HCT116 (cell line): ENCODE measurements at regions not wholly inside any gene's neighbourhood (a gene's known extent, or its start where the extent isn't known, plus 50 kb on each side); places are given as distances from the start of the nearest gene placed in this dataset.

ENCODE experiments used
- ATAC-seq: fragments of 200-7000 bp; cut with Tn5 transposase; 2 replicates; pipeline ENCODE4 v1.9.1; 2020; ENCODE audit warnings: mild to moderate bottlenecking, moderate library complexity
- BruUV-seq: library from RNA; stranded (reverse); fragments of 400-500 nt; replicated peaks from 2 replicates; lab custom pipeline; 2021; lab: Mats Ljungman, UMichigan
- CTCF ChIA-PET: fragments of 300-600 bp; sonication (Branson Sonifier 250); formaldehyde crosslinking; loops from one replicate; lab custom pipeline; 2021; ENCODE audit warnings: antibody characterized with exemption; lab: Charles Lee
- POLR2A ChIA-PET: fragments of 300-600, 350-600 bp; sonication (Branson Sonifier 250); formaldehyde crosslinking; loops from one replicate; lab custom pipeline; 2021; ENCODE audit warnings: antibody characterized with exemption; lab: Charles Lee
- RAD21 ChIA-PET, 2 experiments: fragments of 300-600 bp; sonication (Branson Sonifier 250); formaldehyde crosslinking; loops; one replicate each; lab custom pipeline; 2023; ENCODE audit warnings: low total read pairs in 2 of 2; ENCODE audit not compliant: uncharacterized antibody in 2 of 2, unreplicated experiment in 2 of 2, low non-redundant PET in 1 of 2; lab: Charles Lee
- DNase-seq: peaks from one replicate; pipeline ENCODE4 v3.0.0-alpha.2; 2010; ENCODE audit warnings: low read depth, low spot score
- H2AFZ ChIP-seq: fragments of 200-600 bp; shearing (Covaris generic), sonication (generic); 2 replicates; pipeline ENCODE4 v1.6.1; 2017; ENCODE audit warnings: low read depth, mixed run types, mixed read lengths, antibody characterized with exemption, low read length; ENCODE audit not compliant: poor library complexity, severe bottlenecking
- H3K27ac ChIP-seq: 2 replicates; pipeline ENCODE4 v1.5.1; 2012; ENCODE audit warnings: low read depth, low read length
- H3K27me3 ChIP-seq: fragments of 200-600 bp; sonication (generic); 2 replicates; pipeline ENCODE4 v1.6.1; 2016; ENCODE audit warnings: mixed run types, low read length, mixed read lengths; ENCODE audit not compliant: insufficient read depth
- H3K36me3 ChIP-seq, 2 experiments: fragments of 200-500 bp in 1 of 2; fragments of 200-600 bp in 1 of 2; sonication (Bioruptor generic) in 1 of 2; sonication (generic) in 1 of 2; 2 replicates each; pipeline versions ENCODE4 v1.5.1 to v1.6.1; 2014 to 2016; ENCODE audit warnings: low read length in 2 of 2, inconsistent platforms in 1 of 2, mixed read lengths in 1 of 2, mixed run types in 1 of 2; ENCODE audit not compliant: insufficient read depth in 2 of 2, control insufficient read depth in 1 of 2
- H3K4me1 ChIP-seq, 2 experiments: fragments of 200-600 bp in 1 of 2; sonication (generic) in 1 of 2; 2 replicates each; pipeline versions ENCODE4 v1.5.1 to v1.6.1; 2012 to 2017; ENCODE audit warnings: low read length in 2 of 2, inconsistent platforms in 1 of 2, mild to moderate bottlenecking in 1 of 2, mixed read lengths in 1 of 2, mixed run types in 1 of 2, moderate library complexity in 1 of 2; ENCODE audit not compliant: insufficient read depth in 2 of 2, control insufficient read depth in 1 of 2
- H3K4me2 ChIP-seq: fragments of 200-600 bp; sonication (generic); 2 replicates; pipeline ENCODE4 v1.6.1; 2017; ENCODE audit warnings: mixed run types, low read length, mixed read lengths
- H3K4me3 ChIP-seq, 2 experiments: fragments of 200-600 bp in 1 of 2; sonication (generic) in 1 of 2; replicated peaks in 1 of 2; 2 replicates each; pipeline ENCODE4 v1.5.1; 2011 to 2016; ENCODE audit warnings: low read length in 2 of 2, control low read depth in 1 of 2, low read depth in 1 of 2, mild to moderate bottlenecking in 1 of 2, mixed read lengths in 1 of 2, mixed run types in 1 of 2
- H3K79me2 ChIP-seq: fragments of 200-600 bp; sonication (generic); 2 replicates; pipeline ENCODE4 v1.6.1; 2017; ENCODE audit warnings: mild to moderate bottlenecking, mixed run types, low read length, moderate library complexity, mixed read lengths; ENCODE audit not compliant: insufficient read depth
- H3K9ac ChIP-seq: fragments of 200-600 bp; sonication (generic); 2 replicates; pipeline ENCODE4 v1.6.1; 2016; ENCODE audit warnings: low read length, mixed read lengths
- H3K9me2 ChIP-seq: fragments of 200-600 bp; sonication (generic), shearing (Covaris generic); 2 replicates; pipeline ENCODE4 v1.6.1; 2017; ENCODE audit warnings: mixed run types, mild to moderate bottlenecking, moderate library complexity; ENCODE audit not compliant: insufficient read depth
- H3K9me3 ChIP-seq, 2 experiments: fragments of 200-500 bp in 1 of 2; fragments of 200-600 bp in 1 of 2; sonication (Bioruptor generic) in 1 of 2; sonication (generic) in 1 of 2; 2 replicates each; pipeline ENCODE4 v1.6.1; 2014 to 2017; ENCODE audit warnings: low read length in 2 of 2, mixed read lengths in 2 of 2, inconsistent platforms in 1 of 2, low read depth in 1 of 2, mild to moderate bottlenecking in 1 of 2, mixed run types in 1 of 2, moderate library complexity in 1 of 2; ENCODE audit not compliant: control insufficient read depth in 1 of 2, insufficient read depth in 1 of 2
- H4K20me1 ChIP-seq: fragments of 200-600 bp; sonication (generic), shearing (Covaris generic); 2 replicates; pipeline ENCODE4 v1.6.1; 2017; ENCODE audit warnings: mixed run types, mild to moderate bottlenecking, moderate library complexity; ENCODE audit not compliant: insufficient read depth
- CEBPB ChIP-seq: IDR thresholded peaks from 2 replicates; pipeline ENCODE4 v1.6.1; 2012; ENCODE audit warnings: low read depth
- CTCF ChIP-seq, 3 experiments: fragments of 200-600 bp in 1 of 3; sonication (generic) in 1 of 3; IDR thresholded peaks in 2 of 3; conservative IDR thresholded peaks in 1 of 3; 2 replicates each; pipeline ENCODE4 v1.5.1; 2012 to 2017; ENCODE audit warnings: low read depth in 2 of 3, low read length in 2 of 3, antibody characterized with exemption in 1 of 3, borderline replicate concordance in 1 of 3, control low read depth in 1 of 3, mild to moderate bottlenecking in 1 of 3, mixed read lengths in 1 of 3, mixed run types in 1 of 3, moderate library complexity in 1 of 3; ENCODE audit not compliant: insufficient read depth in 1 of 3
- FOSL1 ChIP-seq: IDR thresholded peaks from 2 replicates; pipeline ENCODE4 v1.6.1; 2012; ENCODE audit warnings: low read depth
- POLR2A ChIP-seq: IDR thresholded peaks from 2 replicates; pipeline ENCODE4 v1.7.0; 2011; ENCODE audit warnings: borderline replicate concordance; ENCODE audit not compliant: insufficient read depth, insufficient read length; ENCODE audit errors: extremely low read depth
- RAD21 ChIP-seq: IDR thresholded peaks from 2 replicates; pipeline ENCODE4 v1.6.1; 2012; ENCODE audit warnings: low read depth, mild to moderate bottlenecking
- SRF ChIP-seq: IDR thresholded peaks from 2 replicates; pipeline ENCODE4 v1.6.1; 2012; ENCODE audit warnings: low read depth
- TCF7L2 ChIP-seq: IDR thresholded peaks from 2 replicates; pipeline ENCODE4 v1.7.0; 2011; ENCODE audit warnings: borderline replicate concordance, inconsistent platforms; ENCODE audit not compliant: insufficient read depth, insufficient read length; ENCODE audit errors: extremely low read depth
- YY1 ChIP-seq: IDR thresholded peaks from 2 replicates; pipeline ENCODE4 v1.6.1; 2011; ENCODE audit warnings: low read length, low read depth, moderate library complexity, mild to moderate bottlenecking; ENCODE audit not compliant: insufficient replicate concordance; ENCODE audit errors: extremely low read depth
- ZBTB33 ChIP-seq: IDR thresholded peaks from 2 replicates; pipeline ENCODE4 v1.6.1; 2011; ENCODE audit warnings: mild to moderate bottlenecking, low read length, moderate library complexity; ENCODE audit not compliant: insufficient replicate concordance; ENCODE audit errors: extremely low read depth
- ZFX ChIP-seq: fragments of 450-650 bp; IDR thresholded peaks from 2 replicates; pipeline ENCODE4 v1.6.1; 2017
- intact Hi-C: fragments of 100-400 bp; cut with micrococcal nuclease; formaldehyde crosslinking; loops from 2 replicates; pipeline ENCODE4 v1.10.0; 2022

- Histone ChIP-seq H3K36me3 (no peaks in the 10 kb centered on the region), H3K4me2 (no peak overlapping the region), H3K9me3 (no peaks in the 10 kb centered on the region), H3K4me1 (no peaks in the 10 kb centered on the region), H2AFZ (no peak overlapping the region), H3K4me3 (no peak overlapping the region), H3K27ac (no peak overlapping the region), H3K27me3 (no peaks in the 10 kb centered on the region), H3K9ac (no peak overlapping the region), H3K79me2 (no peaks in the 10 kb centered on the region), H4K20me1 (no peaks in the 10 kb centered on the region), H3K9me2 (no peaks in the 10 kb centered on the region)
- ATAC-seq (no peak), DNase-seq (no peak)
- no TSS peak for BruUV-seq
- no peak for TF ChIP-seq SRF
- TF ChIP-seq FOSL1: no peak
- no peak for TF ChIP-seq CEBPB
- no peak for TF ChIP-seq POLR2A
- no peak for TF ChIP-seq ZBTB33
- TF ChIP-seq YY1: no peak
- TF ChIP-seq CTCF (IDR thresholded peaks at IDR 0.05 in 2 of 3, conservative IDR thresholded peaks at IDR 0.05 in 1 of 3; ENCODE audit: borderline replicate concordance in 1 of 3, insufficient read depth in 1 of 3, low read depth in 2 of 3, low read length in 2 of 3): no peak
- no peak for TF ChIP-seq RAD21
- TF ChIP-seq ZFX: no peak
- TF ChIP-seq TCF7L2: no peak
- intact Hi-C loops: no loop called here
- RAD21 ChIA-PET: no interaction called here
- CTCF ChIA-PET: no interaction called here
- POLR2A ChIA-PET: no interaction called here
Measured at GRCh38 chr2:19114126-19114525, 244.3 kb downstream of the OSR1 start.
